G401 (cell line): ENCODE measurements at regions not wholly inside any gene's neighbourhood (a gene's known extent, or its start where the extent isn't known, plus 50 kb on each side); places are given as distances from the start of the nearest gene placed in this dataset.
"Not testable (repeated sequence)": the region's sequence is repeated elsewhere in the genome, so short reads cannot be mapped to it uniquely, and the experiment has no call there.

Source experiments
- DNase-seq: peaks from one replicate; pipeline ENCODE4 v3.0.0-alpha.2; 2015; ENCODE audit warnings: low spot score
- in situ Hi-C: cut with HindIII; loops from 2 replicates; pipeline ENCODE4 v1.10.0; 2016; ENCODE audit warnings: low sequenced_read_pairs, mixed read lengths

- DNase-seq, result peak; percentile 71
These were observed 212.6 kb upstream of the AGTR2 start for GRCh38 chrX:115957862-115958490.

GRCh38 chrX:115958687-115959359, 211.7 kb upstream of the AGTR2 start:
- peak; percentile 52 for DNase-seq
- in situ Hi-C loops, result no loop called here

More at GRCh38 chrX:115957862-115958490, 212.6 kb upstream of the AGTR2 start:
- in situ Hi-C loops, result no loop called here

- in situ Hi-C loops, result no loop called here
These were observed 210.0 kb upstream of the AGTR2 start for GRCh38 chrX:115960440-115961084.

GRCh38 chrX:115966920-115967319, 203.6 kb upstream of the AGTR2 start:
- in situ Hi-C loops, result no loop called here
- DNase-seq, result no peak

More at GRCh38 chrX:115960440-115961084, 210.0 kb upstream of the AGTR2 start:
- DNase-seq, result no peak

GRCh38 chrX:115968436-115969252, 201.9 kb upstream of the AGTR2 start:
- peak; percentile 84 for DNase-seq
- in situ Hi-C loops, result no loop called here

GRCh38 chrX:115970718-115971117, 199.8 kb upstream of the AGTR2 start:
- in situ Hi-C loops, result no loop called here
- DNase-seq, result peak; percentile 60

GRCh38 chrX:115972717-115973116, 197.8 kb upstream of the AGTR2 start:
- in situ Hi-C loops, result no loop called here
- no peak for DNase-seq

- DNase-seq, result no peak
- in situ Hi-C loops, result no loop called here
These were observed 192.5 kb upstream of the AGTR2 start for GRCh38 chrX:115978068-115978467.

- DNase-seq, in situ Hi-C loops: not testable (repeated sequence)
These were observed 187.4 kb upstream of the AGTR2 start for GRCh38 chrX:115983148-115983547.

- DNase-seq, in situ Hi-C loops: not testable (repeated sequence)
These were observed 183.1 kb upstream of the AGTR2 start for GRCh38 chrX:115987464-115987863.

GRCh38 chrX:115988825-115989224, 181.7 kb upstream of the AGTR2 start:
- DNase-seq, result no peak
- in situ Hi-C loops, result no loop called here

- no peak for DNase-seq
- in situ Hi-C loops, result no loop called here
These were observed 180.9 kb upstream of the AGTR2 start for GRCh38 chrX:115989686-115990085.

- in situ Hi-C loops, result no loop called here
- peak; percentile 1 for DNase-seq
These were observed 161.2 kb upstream of the AGTR2 start for GRCh38 chrX:116009346-116009745.

- in situ Hi-C loops, result no loop called here
- DNase-seq, result peak; percentile 8
These were observed 160.5 kb upstream of the AGTR2 start for GRCh38 chrX:116009861-116010710.

GRCh38 chrX:116010939-116011338, 159.6 kb upstream of the AGTR2 start:
- DNase-seq, result no peak
- in situ Hi-C loops, result no loop called here

- in situ Hi-C loops, result no loop called here
- DNase-seq, result no peak
These were observed 139.2 kb upstream of the AGTR2 start for GRCh38 chrX:116031331-116031730.
